HG03025 (cell line): ENCODE measurements at regions not wholly inside any gene's neighbourhood (a gene's known extent, or its start where the extent isn't known, plus 50 kb on each side); places are given as distances from the start of the nearest gene placed in this dataset.
A peak's percentile ranks its signal among the peaks of the same experiment; 100 is the strongest.
"Not testable (repeated sequence)": the region's sequence is repeated elsewhere in the genome, so short reads cannot be mapped to it uniquely, and the experiment has no call there.

ENCODE experiments used
- ATAC-seq: cut with Tn5 transposase; IDR thresholded peaks from one replicate; pipeline ENCODE4 v1.9.1; 2021; ENCODE audit warnings: mild to moderate bottlenecking, moderate library complexity; ENCODE audit not compliant: unreplicated experiment, low FRiP score

- not testable (repeated sequence) for ATAC-seq
Measured at GRCh38 chr6:132109752-132110151, 158.6 kb upstream of the CCN2 start.

- ATAC-seq = no peak
Measured at GRCh38 chr6:132107896-132108295, 156.7 kb upstream of the CCN2 start.

- no peak for ATAC-seq
Measured at GRCh38 chr6:132101535-132101934, 150.4 kb upstream of the CCN2 start.

- no peak for ATAC-seq
Measured at GRCh38 chr6:132100388-132100990, 149.3 kb upstream of the CCN2 start.

DNA sequence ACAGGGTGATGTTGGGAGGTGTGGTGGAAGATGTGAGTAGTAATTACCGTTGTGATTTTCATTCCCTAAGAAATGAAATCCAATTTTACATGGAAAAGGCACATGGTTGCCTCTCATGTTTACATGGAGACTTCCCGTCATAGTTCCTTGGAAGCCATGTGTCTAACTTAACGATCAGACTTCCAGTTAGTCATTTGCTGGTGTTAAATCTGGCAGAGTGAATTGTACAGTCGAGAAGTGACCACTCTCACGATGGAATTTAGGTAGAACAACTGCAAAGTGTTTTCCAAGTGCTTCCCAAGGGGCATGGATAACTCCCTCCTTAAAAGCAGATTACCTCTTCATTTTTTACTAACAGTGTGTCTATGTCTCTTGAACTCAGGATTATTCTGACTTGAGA is 145.8 kb upstream of the CCN2 start:
- no peak for ATAC-seq

DNA sequence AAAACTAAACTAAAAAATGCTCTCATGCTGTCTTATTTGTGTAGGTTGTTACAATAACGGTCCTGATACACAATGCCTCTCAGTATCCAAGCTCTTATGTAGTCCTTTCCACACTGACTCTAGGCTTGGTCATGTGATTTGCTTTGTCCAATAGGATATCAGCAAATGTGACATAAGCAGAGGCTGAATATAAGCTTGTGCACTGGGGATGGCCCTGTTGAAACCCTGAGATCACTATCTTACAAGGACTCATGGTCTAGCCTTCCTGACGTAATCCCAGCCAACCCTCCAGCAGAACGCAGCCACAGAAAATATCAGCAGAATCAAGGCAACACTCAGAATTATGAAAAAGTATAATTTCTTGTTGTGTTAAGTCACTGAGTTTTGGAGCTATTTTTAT is 145.1 kb upstream of the CCN2 start:
- no peak for ATAC-seq

DNA sequence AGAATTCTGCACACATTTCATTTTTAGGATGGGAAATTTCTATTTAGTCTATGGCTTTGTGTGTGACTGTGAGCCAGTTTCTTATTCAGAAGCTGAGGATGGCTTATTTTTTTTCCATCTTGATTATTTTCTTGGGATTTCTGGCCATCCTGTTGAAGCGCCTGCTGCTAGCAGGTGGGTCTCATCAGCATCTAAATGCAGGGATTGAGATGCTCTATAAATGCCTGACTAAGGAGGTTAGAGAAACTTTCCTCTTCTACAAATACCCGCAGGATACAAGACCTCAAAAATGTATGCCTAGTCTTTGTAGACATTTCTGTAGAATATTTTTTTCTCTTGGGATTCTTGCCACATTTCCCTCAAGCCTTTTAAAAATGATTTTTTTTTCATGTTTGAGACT is 138.0 kb upstream of the CCN2 start:
- ATAC-seq = no peak

DNA sequence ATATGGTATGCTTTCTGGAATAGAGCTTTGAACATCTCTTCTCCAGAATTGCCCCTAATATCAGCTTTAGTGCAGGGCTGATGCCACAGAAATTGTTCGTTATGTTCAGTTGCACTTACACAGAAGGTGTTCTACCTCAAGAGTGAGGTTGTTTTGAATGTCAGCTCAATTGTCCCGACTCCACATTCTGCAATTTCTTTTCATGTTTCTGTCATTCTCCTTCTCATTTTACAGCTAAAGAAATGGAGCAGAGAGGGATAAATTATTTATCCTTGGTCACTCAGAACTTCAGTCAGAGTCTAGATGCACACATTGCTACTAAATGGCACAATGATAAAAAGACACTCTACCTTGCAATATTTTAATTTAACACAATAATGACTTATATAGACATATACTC is 137.0 kb upstream of the CCN2 start:
- no peak for ATAC-seq

GRCh38 chr6:132087391-132087790 is 136.2 kb upstream of the CCN2 start:
- no peak for ATAC-seq

DNA sequence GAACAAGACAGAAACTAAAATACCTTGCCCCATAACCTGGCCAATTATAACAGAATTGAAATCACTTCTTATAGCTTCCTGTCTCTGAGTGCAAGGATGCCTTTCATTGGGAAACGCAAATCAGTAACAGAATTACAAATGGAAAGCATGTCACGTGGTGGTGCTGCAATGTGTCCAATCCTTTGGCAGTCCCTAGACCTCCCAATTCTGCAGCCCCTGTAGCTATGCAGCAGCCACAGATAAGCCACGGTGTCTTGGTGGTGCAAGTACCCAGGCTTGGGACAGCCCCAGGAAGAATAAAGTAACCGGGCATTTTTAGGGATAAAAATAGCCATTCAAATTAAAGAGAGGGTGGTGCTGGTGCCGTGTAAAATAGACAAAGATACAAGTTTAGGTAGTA is 134.6 kb upstream of the CCN2 start:
- peak; percentile 23 for ATAC-seq

DNA sequence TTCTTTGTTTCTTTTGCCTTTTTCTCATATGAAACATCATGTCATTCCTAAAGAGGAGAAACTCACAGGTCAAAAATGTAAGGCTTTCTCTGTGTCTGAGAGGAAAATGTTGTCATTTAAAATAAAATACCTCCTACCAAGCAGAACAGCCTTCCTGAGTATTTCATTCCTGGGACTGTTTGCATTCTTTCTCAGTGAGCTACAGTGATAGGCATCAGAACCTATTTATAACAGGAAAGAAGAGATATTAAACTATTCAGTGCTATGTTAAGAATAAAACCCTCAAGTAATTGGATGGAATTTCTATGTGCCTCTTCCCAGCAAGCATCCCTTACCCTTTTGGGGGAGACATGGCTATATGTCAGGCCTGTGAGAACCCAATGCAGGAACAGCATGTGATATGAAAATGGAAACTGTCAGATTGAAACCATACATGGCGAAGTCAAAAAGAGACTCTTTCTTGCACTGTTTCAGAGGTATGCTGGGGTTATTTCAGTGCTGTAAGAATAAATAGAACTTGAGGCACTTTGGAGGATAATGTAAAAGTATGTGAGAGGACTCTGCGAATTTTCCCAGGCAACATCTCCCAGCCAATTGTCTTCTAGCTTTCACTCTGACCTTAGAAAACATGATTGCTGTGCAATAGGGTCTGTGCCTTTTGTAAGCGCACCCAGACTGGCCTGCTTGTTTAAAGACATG is 133.8 kb upstream of the CCN2 start:
- ATAC-seq = peak; percentile 93

DNA sequence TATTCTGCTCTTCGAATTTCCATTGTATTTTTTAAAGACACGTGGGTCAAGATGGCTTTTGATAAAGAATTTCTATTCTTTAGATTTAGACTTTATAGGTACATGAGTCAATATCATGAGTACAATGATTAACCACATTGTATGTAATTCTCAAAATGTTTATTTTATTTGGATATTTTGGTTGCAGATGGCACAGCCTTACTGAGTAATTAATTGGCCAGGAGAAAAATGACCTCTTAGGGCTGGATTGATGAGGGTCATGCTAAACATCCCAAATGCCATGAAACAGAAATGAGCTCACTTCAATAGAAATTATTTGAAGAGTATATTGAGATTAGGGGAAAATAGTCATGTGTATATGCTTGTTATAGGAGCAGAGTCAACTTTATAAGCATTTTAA is 131.2 kb upstream of the CCN2 start:
- ATAC-seq = no peak

- ATAC-seq = no peak
Measured at GRCh38 chr6:132081338-132081737, 130.2 kb upstream of the CCN2 start.

GRCh38 chr6:132079286-132079685 is 128.1 kb upstream of the CCN2 start:
- no peak for ATAC-seq

DNA sequence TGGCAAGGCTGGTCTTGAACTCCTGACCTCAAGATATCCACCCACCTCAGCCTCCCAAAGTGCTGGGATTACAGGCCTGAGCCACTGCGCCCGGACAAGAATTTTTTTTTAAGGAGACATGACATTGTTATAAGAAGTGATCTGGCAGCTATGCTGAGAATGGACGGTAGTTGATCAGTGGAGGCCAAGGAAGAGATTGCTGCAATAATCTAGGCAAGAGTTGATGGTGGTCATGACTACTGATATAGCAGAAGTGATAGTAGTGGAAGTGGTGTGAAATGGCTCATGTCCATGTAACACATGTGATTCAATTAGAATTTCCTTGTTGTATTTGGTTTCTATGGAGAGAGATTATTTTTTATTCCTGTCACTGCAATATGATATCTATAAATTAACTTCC is 125.3 kb upstream of the CCN2 start:
- ATAC-seq = no peak

- no peak for ATAC-seq
Measured at GRCh38 chr6:132072831-132073230, 121.7 kb upstream of the CCN2 start.

DNA sequence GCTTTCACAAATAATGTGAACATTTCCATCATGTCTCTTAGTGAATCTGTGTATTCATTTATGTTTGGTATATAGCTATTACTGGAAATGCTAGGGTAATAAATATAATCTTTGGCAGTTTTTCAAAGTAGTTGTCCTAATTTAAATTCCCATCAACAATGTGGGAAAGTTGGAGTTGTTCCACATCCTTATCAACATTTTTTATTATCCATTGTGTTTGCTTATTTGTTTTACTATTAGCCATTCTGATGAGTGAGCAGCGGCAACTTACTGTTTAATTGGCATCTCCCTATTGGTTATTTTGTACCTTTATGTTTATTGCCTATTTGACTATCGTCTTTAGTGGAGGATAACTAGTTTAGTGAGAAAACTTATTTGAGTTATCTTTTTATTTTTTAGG is 121.1 kb upstream of the CCN2 start:
- ATAC-seq = no peak

GRCh38 chr6:132070356-132070755 is 119.2 kb upstream of the CCN2 start:
- ATAC-seq = no peak

GRCh38 chr6:132068766-132069165 is 117.6 kb upstream of the CCN2 start:
- ATAC-seq = no peak

DNA sequence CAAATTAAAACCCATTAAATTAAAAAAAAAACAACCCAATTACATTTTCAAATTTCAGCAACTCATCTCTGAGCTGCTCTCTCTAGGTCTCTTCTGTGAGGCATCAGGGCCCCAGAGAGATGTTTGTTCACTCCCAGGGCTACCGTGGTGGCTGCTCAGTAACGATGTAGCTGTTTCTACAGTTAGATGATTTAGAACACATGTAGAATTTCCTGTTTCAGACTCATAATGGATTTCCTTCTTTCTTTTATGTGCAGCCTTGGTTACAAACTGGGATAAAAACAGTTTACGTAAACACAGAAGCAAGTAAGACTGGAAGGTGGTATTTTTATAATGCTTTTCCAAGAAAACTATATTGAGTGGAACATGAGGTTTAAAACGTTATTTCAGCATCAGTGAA is 116.1 kb upstream of the CCN2 start:
- no peak for ATAC-seq

DNA sequence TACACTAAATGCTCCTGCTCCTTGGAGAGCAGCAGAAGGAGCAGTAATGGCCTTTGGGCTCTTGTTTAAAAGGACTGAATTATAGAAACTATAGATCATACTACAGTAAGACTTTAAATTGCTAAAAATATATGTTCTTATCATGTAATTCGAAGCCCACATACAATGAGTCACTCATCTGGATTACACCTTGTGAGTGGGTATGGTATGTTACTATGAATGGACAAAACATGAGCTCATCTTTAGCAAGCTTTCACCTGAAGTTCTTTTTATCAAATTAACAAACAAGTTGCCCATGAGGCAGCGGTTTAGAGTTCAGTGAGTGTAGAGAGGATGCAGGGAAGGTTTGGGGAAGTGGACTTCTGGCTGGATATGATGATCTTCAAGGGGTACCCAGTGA is 114.4 kb upstream of the CCN2 start:
- ATAC-seq = no peak

- no peak for ATAC-seq
Measured at GRCh38 chr6:132063738-132064137, 112.6 kb upstream of the CCN2 start.

DNA sequence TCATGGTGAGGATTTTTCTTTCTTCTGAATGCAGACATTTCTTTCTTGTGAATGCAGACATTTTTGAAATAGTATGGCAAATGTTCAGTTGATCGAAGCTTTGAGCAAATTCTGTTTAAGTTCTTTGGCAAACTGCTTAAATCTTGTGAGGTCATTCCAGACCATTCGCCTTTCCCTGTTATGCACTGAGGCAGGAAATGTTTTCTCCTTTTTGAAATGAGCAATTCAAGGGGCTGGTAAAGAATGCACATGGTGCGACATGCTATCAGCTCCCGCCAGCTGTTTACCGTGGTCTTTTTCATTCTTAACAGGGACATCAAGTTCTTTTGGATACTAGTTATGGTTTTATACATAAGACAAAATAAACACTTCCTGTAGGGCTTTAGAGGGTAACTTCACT is 112.0 kb upstream of the CCN2 start:
- ATAC-seq = no peak
